ENCODE measurements at regions not wholly inside any gene's neighbourhood (a gene's known extent, or its start where the extent isn't known, plus 50 kb on each side); places are given as distances from the start of the nearest gene placed in this dataset.

DNA sequence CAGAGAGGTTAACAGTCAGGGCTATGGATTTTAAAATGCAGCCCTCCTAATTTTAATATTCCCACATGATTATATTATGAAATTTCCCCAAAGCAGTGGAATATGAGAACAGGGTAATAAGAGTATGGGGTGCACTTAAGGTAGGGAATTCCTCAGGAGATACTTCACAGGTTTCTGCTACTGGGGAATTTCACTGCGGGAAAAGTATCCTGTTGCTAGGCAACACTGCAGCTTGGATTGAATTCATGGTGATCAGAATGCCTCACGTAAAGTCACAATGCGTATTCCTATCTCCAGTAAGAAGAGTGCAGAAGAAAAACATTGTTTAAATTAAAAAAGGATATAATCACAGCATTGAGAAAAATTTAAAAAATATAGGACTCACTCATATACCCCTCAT is 398.1 kb upstream of the RPS6KA3 start:
- TF ChIP-seq POLR2A (IDR thresholded peaks at IDR 0.05; ENCODE audit: low read length): no peak
- TF ChIP-seq GATA1 (IDR thresholded peaks at IDR 0.05; ENCODE audit: low read depth, low read length): no peak

GRCh38 chrX:20664131-20664530 is 397.4 kb upstream of the RPS6KA3 start:
- no peak for DNase-seq

More for the DNA sequence above, 398.1 kb upstream of the RPS6KA3 start:
- no peak for DNase-seq

DNA sequence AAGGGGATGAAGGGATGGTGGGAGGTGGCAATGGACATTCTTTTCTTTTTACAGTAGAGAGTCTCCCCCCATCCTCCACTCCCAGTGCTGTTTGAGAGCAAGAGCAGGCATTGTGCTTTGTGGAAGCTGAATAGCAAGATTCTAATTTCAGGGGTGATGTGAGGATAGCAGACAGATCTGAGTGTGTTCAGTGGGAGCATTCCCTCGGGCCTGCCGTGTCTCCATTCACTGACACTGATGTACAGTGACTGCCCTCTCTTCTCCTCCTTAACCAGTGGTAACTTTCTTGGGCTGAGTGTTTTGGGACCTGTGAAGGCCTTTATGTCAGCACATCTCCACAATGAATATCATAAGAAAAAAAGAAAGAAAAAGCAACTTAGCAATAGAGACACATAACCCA is 396.6 kb upstream of the RPS6KA3 start:
- TF ChIP-seq GATA1 (IDR thresholded peaks at IDR 0.05; ENCODE audit: low read depth, low read length): no peak
- TF ChIP-seq POLR2A (IDR thresholded peaks at IDR 0.05; ENCODE audit: low read length): no peak
- DNase-seq: no peak

More at GRCh38 chrX:20664131-20664530, 397.4 kb upstream of the RPS6KA3 start:
- TF ChIP-seq GATA1 (IDR thresholded peaks at IDR 0.05; ENCODE audit: low read depth, low read length): no peak
- no peak for TF ChIP-seq POLR2A (IDR thresholded peaks at IDR 0.05; ENCODE audit: low read length)

DNA sequence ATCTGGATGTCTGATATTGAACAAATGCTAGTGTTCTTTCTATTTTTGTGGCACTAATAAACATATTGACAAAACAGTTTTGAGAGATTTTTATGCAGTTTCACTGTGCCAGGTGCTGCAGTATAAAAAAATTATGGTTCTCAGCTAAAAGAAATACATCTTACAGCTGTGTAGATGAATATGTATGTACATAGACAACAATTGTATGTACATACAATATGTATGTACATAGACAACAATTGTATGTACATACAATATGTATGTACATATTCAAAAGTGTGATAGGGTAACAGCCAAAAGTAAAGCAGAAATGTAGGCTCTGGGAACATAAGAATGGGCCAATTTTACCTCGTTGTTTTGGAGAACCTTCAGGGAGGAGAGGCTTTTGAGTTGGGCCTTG is 390.0 kb upstream of the RPS6KA3 start:
- TF ChIP-seq POLR2A (IDR thresholded peaks at IDR 0.05; ENCODE audit: low read length) (no peak), GATA1 (IDR thresholded peaks at IDR 0.05; ENCODE audit: low read depth, low read length) (no peak)
- DNase-seq: no peak

GRCh38 chrX:20654596-20655106 is 387.9 kb upstream of the RPS6KA3 start:
- no peak for TF ChIP-seq POLR2A (IDR thresholded peaks at IDR 0.05; ENCODE audit: low read length)
- TF ChIP-seq GATA1 (IDR thresholded peaks at IDR 0.05; ENCODE audit: low read depth, low read length): no peak

DNA sequence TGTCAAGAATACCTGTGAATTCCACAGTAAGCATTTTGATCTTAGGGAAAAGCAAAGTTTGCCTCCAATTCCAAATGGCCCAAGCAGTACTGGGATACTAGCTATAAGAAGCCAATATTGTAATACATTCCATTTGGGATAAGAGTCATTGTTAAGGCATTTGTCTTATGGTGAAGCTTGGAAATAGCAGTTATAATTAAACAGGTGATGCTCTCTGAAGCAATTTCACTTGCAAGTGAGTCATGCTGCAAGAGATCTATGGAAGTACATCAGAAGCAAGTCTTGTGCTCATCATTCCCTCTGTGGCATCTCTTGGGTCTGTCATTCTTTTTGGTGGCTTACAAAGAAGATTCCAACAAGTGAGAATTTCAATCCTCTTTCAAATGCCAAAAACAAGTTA is 386.4 kb upstream of the RPS6KA3 start:
- TF ChIP-seq POLR2A (IDR thresholded peaks at IDR 0.05; ENCODE audit: low read length): no peak
- no peak for TF ChIP-seq GATA1 (IDR thresholded peaks at IDR 0.05; ENCODE audit: low read depth, low read length)
- no peak for DNase-seq

More at GRCh38 chrX:20654596-20655106, 387.9 kb upstream of the RPS6KA3 start:
- no peak for DNase-seq

- TF ChIP-seq POLR2A (IDR thresholded peaks at IDR 0.05; ENCODE audit: low read length) (no peak), GATA1 (IDR thresholded peaks at IDR 0.05; ENCODE audit: low read depth, low read length) (no peak)
- DNase-seq: no peak
These were observed 375.2 kb upstream of the RPS6KA3 start for GRCh38 chrX:20641954-20642353.

GRCh38 chrX:20639115-20639514 is 372.4 kb upstream of the RPS6KA3 start:
- no peak for TF ChIP-seq POLR2A (IDR thresholded peaks at IDR 0.05; ENCODE audit: low read length)
- no peak for TF ChIP-seq GATA1 (IDR thresholded peaks at IDR 0.05; ENCODE audit: low read depth, low read length)
- no peak for DNase-seq

DNA sequence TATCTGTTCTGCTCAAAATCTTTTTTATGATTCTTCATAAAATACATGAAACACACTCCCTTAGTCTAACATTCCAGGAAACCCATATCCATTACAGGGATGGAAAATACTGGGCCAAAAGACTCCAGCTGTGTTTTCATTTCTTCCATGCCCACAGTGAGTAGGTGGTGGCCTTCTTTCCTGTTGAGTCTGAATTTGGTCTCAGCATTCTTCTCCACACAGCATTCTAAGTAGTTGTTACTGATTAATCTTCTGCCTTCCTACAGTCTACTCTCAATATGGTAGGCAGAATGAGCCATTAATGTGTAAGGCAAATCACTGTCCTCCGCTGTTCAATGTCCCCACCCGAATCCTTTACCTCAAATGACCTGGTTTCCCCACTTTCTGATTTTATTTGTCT is 370.6 kb upstream of the RPS6KA3 start:
- DNase-seq: no peak
- TF ChIP-seq GATA1 (IDR thresholded peaks at IDR 0.05; ENCODE audit: low read depth, low read length) (no peak), POLR2A (IDR thresholded peaks at IDR 0.05; ENCODE audit: low read length) (no peak)

GRCh38 chrX:20633451-20633850 is 366.7 kb upstream of the RPS6KA3 start:
- no peak for DNase-seq
- TF ChIP-seq POLR2A (IDR thresholded peaks at IDR 0.05; ENCODE audit: low read length) (no peak), GATA1 (IDR thresholded peaks at IDR 0.05; ENCODE audit: low read depth, low read length) (no peak)

GRCh38 chrX:20623448-20623847 is 356.7 kb upstream of the RPS6KA3 start:
- no peak for TF ChIP-seq POLR2A (IDR thresholded peaks at IDR 0.05; ENCODE audit: low read length)
- no peak for DNase-seq

DNA sequence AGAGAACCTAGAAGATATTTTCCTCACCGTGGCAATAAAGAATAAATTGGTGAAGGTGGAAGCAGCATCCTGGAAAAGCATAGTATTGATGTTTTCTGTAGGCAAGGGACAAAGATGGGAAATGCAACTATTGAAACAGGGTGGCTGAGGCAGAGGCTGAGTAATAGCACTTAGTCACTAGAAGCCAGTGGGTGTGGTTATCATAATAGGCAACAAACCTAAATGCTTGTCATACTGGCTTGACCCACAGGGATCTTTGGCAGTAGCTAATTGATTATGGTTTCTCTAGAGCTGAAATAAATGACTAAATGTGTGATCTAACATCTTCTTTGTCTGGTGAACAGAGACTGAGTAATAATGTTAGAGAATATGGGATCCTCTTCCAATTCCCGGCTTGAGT is 353.6 kb upstream of the RPS6KA3 start:
- DNase-seq: no peak
- TF ChIP-seq GATA1 (IDR thresholded peaks at IDR 0.05; ENCODE audit: low read depth, low read length): no peak
- no peak for TF ChIP-seq POLR2A (IDR thresholded peaks at IDR 0.05; ENCODE audit: low read length)

- no peak for DNase-seq
- no peak for TF ChIP-seq POLR2A (IDR thresholded peaks at IDR 0.05; ENCODE audit: low read length)
- TF ChIP-seq GATA1 (IDR thresholded peaks at IDR 0.05; ENCODE audit: low read depth, low read length): no peak
These were observed 343.3 kb upstream of the RPS6KA3 start for GRCh38 chrX:20609916-20610415.

DNA sequence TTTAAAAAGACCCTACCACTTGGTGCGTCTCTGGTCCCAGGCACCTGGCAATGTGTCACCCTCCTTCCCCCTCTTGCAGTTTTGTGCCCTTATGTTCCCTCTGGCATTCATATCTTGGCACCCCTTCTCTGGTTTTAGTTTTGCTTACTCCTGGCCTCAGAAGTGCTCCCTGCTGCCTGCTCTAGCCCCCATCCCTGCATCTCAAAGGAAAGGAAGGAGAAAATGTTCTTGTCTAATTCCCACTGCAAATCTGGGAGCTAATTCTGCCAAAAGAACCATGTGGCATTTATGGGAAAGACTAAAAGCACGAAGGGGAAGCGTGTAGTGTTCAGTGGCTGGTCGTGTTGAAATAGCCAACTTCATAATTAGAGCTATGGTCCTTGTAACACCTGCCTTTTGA is 340.1 kb upstream of the RPS6KA3 start:
- TF ChIP-seq POLR2A (IDR thresholded peaks at IDR 0.05; ENCODE audit: low read length): no peak
- no peak for DNase-seq

DNA sequence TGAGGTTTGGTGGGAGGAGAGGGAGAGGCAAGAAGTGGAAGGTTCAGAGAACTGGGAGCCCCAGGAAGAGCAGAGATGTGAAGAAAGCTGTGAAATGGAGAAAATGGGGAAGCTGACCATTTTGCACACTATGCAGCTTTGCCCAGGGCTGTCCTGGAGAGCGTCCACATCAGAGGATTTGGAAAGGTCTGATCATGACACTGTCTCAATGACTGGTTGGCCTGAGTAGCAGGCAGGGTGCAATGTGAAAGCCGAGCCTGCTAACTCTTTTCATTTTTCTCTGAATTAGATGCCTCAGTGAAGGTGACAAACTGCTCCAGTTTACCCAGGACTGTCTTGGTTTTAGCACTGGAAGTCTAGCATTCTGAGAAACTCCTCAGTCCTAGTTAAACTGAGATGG is 330.1 kb upstream of the RPS6KA3 start:
- TF ChIP-seq POLR2A (IDR thresholded peaks at IDR 0.05; ENCODE audit: low read length): no peak
- no peak for TF ChIP-seq GATA1 (IDR thresholded peaks at IDR 0.05; ENCODE audit: low read depth, low read length)
- no peak for DNase-seq
